NCI-H2107 treated with DMSO at 0.1 percent for 48 hours (cell line): ENCODE measurements at regions not wholly inside any gene's neighbourhood (a gene's known extent, or its start where the extent isn't known, plus 50 kb on each side); places are given as distances from the start of the nearest gene placed in this dataset.

ENCODE experiments used
- DNase-seq: peaks from one replicate; lab custom pipeline; 2025; ENCODE audit not compliant: unreplicated experiment; lab: John Stamatoyannopoulos, UW

GRCh38 chr2:7900593-7900992 is 781.3 kb upstream of the ID2 start:
- no peak for DNase-seq

- no peak for DNase-seq
Measured at GRCh38 chr2:7902251-7902765, 779.5 kb upstream of the ID2 start.

GRCh38 chr2:7904319-7904718 is 777.5 kb upstream of the ID2 start:
- no peak for DNase-seq

- DNase-seq, result peak; percentile 79
Measured at GRCh38 chr2:7905756-7906155, 776.1 kb upstream of the ID2 start.

GRCh38 chr2:7906431-7906830 is 775.4 kb upstream of the ID2 start:
- peak; percentile 63 for DNase-seq

GRCh38 chr2:7907041-7907440 is 774.8 kb upstream of the ID2 start:
- DNase-seq, result no peak

- no peak for DNase-seq
Measured at GRCh38 chr2:7910752-7911151, 771.1 kb upstream of the ID2 start.

GRCh38 chr2:7911196-7911595 is 770.7 kb upstream of the ID2 start:
- DNase-seq, result no peak

- DNase-seq, result no peak
Measured at GRCh38 chr2:7913974-7914373, 767.9 kb upstream of the ID2 start.

GRCh38 chr2:7915302-7916091 is 766.4 kb upstream of the ID2 start:
- no peak for DNase-seq

- no peak for DNase-seq
Measured at GRCh38 chr2:7916670-7917069, 765.2 kb upstream of the ID2 start.

GRCh38 chr2:7919510-7919909 is 762.3 kb upstream of the ID2 start:
- DNase-seq, result no peak

GRCh38 chr2:7924023-7924762 is 757.7 kb upstream of the ID2 start:
- no peak for DNase-seq

GRCh38 chr2:7925506-7925905 is 756.4 kb upstream of the ID2 start:
- DNase-seq, result no peak

- no peak for DNase-seq
Measured at GRCh38 chr2:7927691-7928090, 754.2 kb upstream of the ID2 start.

GRCh38 chr2:7929281-7929680 is 752.6 kb upstream of the ID2 start:
- no peak for DNase-seq

- DNase-seq, result no peak
Measured at GRCh38 chr2:7930800-7931635, 750.8 kb upstream of the ID2 start.

GRCh38 chr2:7931808-7932207 is 750.0 kb upstream of the ID2 start:
- no peak for DNase-seq

GRCh38 chr2:7933672-7934071 is 748.2 kb upstream of the ID2 start:
- DNase-seq, result no peak

GRCh38 chr2:7934476-7934875 is 747.4 kb upstream of the ID2 start:
- DNase-seq, result no peak

GRCh38 chr2:7937082-7937481 is 744.8 kb upstream of the ID2 start:
- DNase-seq, result no peak
